Mucosa of rectum (tissue), 2 donors: ENCODE measurements at regions not wholly inside any gene's neighbourhood (a gene's known extent, or its start where the extent isn't known, plus 50 kb on each side); places are given as distances from the start of the nearest gene placed in this dataset.
"Not testable (repeated sequence)": the region's sequence is repeated elsewhere in the genome, so short reads cannot be mapped to it uniquely, and the experiment has no call there.

Source experiments
- H3K27ac ChIP-seq, 2 donors: one replicate each; pipeline ENCODE4 v1.7.0; 2013; ENCODE audit warnings: inconsistent platforms in 2 of 2, low read depth in 2 of 2, low read length in 2 of 2
- H3K27me3 ChIP-seq, 2 donors: one replicate each; pipeline ENCODE4 v1.7.0; 2013; ENCODE audit warnings: low read length in 2 of 2; ENCODE audit not compliant: control insufficient read depth in 2 of 2, insufficient read depth in 2 of 2
- H3K36me3 ChIP-seq, 2 donors: one replicate each; pipeline ENCODE4 v1.7.0; 2013; ENCODE audit warnings: low read length in 2 of 2; ENCODE audit not compliant: control insufficient read depth in 2 of 2, insufficient read depth in 2 of 2
- H3K4me1 ChIP-seq, 2 donors: one replicate each; pipeline ENCODE4 v1.7.0; 2013; ENCODE audit warnings: low read length in 2 of 2, mild to moderate bottlenecking in 1 of 2; ENCODE audit not compliant: control insufficient read depth in 2 of 2, insufficient read depth in 2 of 2
- H3K4me3 ChIP-seq, 2 donors: one replicate each; pipeline ENCODE4 v1.7.0; 2013; ENCODE audit warnings: low read length in 2 of 2
- H3K9ac ChIP-seq, 2 donors: one replicate each; pipeline ENCODE4 v1.7.0; 2013; ENCODE audit warnings: low read length in 2 of 2, low read depth in 1 of 2, mild to moderate bottlenecking in 1 of 2
- H3K9me3 ChIP-seq, 2 donors: one replicate each; pipeline ENCODE4 v1.7.0; 2013; ENCODE audit warnings: low read length in 2 of 2; ENCODE audit not compliant: control insufficient read depth in 2 of 2
- donor health status: healthy.
- donor health status: Normal muscosa, but diverticular disease.

GRCh38 chr10:65201491-65201890, 1680.3 kb downstream of the REEP3 start:
- Histone ChIP-seq H3K27ac (no peak overlapping the region), H3K27me3 (no peaks in the 10 kb centered on the region), H3K9ac (no peak overlapping the region), H3K9me3 (no peaks in the 10 kb centered on the region), H3K4me1 (no peaks in the 10 kb centered on the region), H3K36me3 (no peaks in the 10 kb centered on the region), H3K4me3 (no peak overlapping the region)

GRCh38 chr10:65204999-65205398, 1683.8 kb downstream of the REEP3 start:
- H3K9ac ChIP-seq, result no peak overlapping the region
- H3K27me3 ChIP-seq, result no peaks in the 10 kb centered on the region
- no peaks in the 10 kb centered on the region for H3K36me3 ChIP-seq
- no peaks in the 10 kb centered on the region for H3K9me3 ChIP-seq
- no peaks in the 10 kb centered on the region for H3K4me1 ChIP-seq
- no peak overlapping the region for H3K27ac ChIP-seq
- no peak overlapping the region for H3K4me3 ChIP-seq

GRCh38 chr10:65213170-65213569, 1692.0 kb downstream of the REEP3 start:
- Histone ChIP-seq H3K4me1 (no peaks in the 10 kb centered on the region), H3K9ac (no peak overlapping the region), H3K27me3 (no peaks in the 10 kb centered on the region), H3K4me3 (no peak overlapping the region), H3K9me3 (peaks cover 0 to 3% of the 10 kb centered on the region in 2 donors), H3K36me3 (no peaks in the 10 kb centered on the region), H3K27ac (no peak overlapping the region)

GRCh38 chr10:65219444-65219843, 1698.2 kb downstream of the REEP3 start:
- no peaks in the 10 kb centered on the region for H3K9me3 ChIP-seq
- H3K27me3 ChIP-seq, result no peaks in the 10 kb centered on the region
- no peak overlapping the region for H3K9ac ChIP-seq
- H3K36me3 ChIP-seq, result no peaks in the 10 kb centered on the region
- no peak overlapping the region for H3K27ac ChIP-seq
- no peak overlapping the region for H3K4me3 ChIP-seq
- no peaks in the 10 kb centered on the region for H3K4me1 ChIP-seq

- Histone ChIP-seq H3K9ac (no peak overlapping the region), H3K4me3 (no peak overlapping the region), H3K4me1 (no peaks in the 10 kb centered on the region), H3K27me3 (no peaks in the 10 kb centered on the region), H3K27ac (no peak overlapping the region), H3K9me3 (no peaks in the 10 kb centered on the region), H3K36me3 (no peaks in the 10 kb centered on the region)
Observed at GRCh38 chr10:65231148-65231547, 1694.7 kb upstream of the LRRTM3 start.

GRCh38 chr10:65234261-65234660, 1691.6 kb upstream of the LRRTM3 start:
- Histone ChIP-seq H3K4me3 (no peak overlapping the region), H3K4me1 (no peaks in the 10 kb centered on the region), H3K27ac (no peak overlapping the region), H3K36me3 (no peaks in the 10 kb centered on the region), H3K9me3 (no peaks in the 10 kb centered on the region), H3K27me3 (no peaks in the 10 kb centered on the region), H3K9ac (no peak overlapping the region)

GRCh38 chr10:65235266-65235665, 1690.6 kb upstream of the LRRTM3 start:
- Histone ChIP-seq H3K4me3 (no peak overlapping the region), H3K27ac (no peak overlapping the region), H3K4me1 (no peaks in the 10 kb centered on the region), H3K36me3 (no peaks in the 10 kb centered on the region), H3K9me3 (no peaks in the 10 kb centered on the region), H3K9ac (no peak overlapping the region), H3K27me3 (no peaks in the 10 kb centered on the region)

- Histone ChIP-seq H3K27ac (no peak overlapping the region), H3K27me3 (no peaks in the 10 kb centered on the region), H3K36me3 (no peaks in the 10 kb centered on the region), H3K4me3 (no peak overlapping the region), H3K4me1 (no peaks in the 10 kb centered on the region), H3K9ac (no peak overlapping the region), H3K9me3 (no peaks in the 10 kb centered on the region)
Observed at GRCh38 chr10:65235846-65236245, 1690.0 kb upstream of the LRRTM3 start.

GRCh38 chr10:65265451-65265954, 1660.3 kb upstream of the LRRTM3 start:
- Histone ChIP-seq H3K9me3 (no peaks in the 10 kb centered on the region), H3K9ac (no peak overlapping the region), H3K4me3 (no peak overlapping the region), H3K36me3 (no peaks in the 10 kb centered on the region), H3K27me3 (no peaks in the 10 kb centered on the region), H3K4me1 (no peaks in the 10 kb centered on the region), H3K27ac (no peak overlapping the region)

GRCh38 chr10:65269551-65269950, 1656.3 kb upstream of the LRRTM3 start:
- H3K4me3 ChIP-seq, H3K9ac ChIP-seq, H3K36me3 ChIP-seq, H3K27me3 ChIP-seq, H3K27ac ChIP-seq, H3K9me3 ChIP-seq, H3K4me1 ChIP-seq: not testable (repeated sequence)

GRCh38 chr10:65270969-65271368, 1654.9 kb upstream of the LRRTM3 start:
- Histone ChIP-seq H3K27ac (no peak overlapping the region), H3K36me3 (no peaks in the 10 kb centered on the region), H3K9ac (no peak overlapping the region), H3K4me1 (no peaks in the 10 kb centered on the region), H3K27me3 (no peaks in the 10 kb centered on the region), H3K4me3 (no peak overlapping the region), H3K9me3 (no peaks in the 10 kb centered on the region)
